ENCODE measurements at regions not wholly inside any gene's neighbourhood (a gene's known extent, or its start where the extent isn't known, plus 50 kb on each side); places are given as distances from the start of the nearest gene placed in this dataset.

- no peaks in the 10 kb centered on the region for H3K4me1 ChIP-seq
- WGBS, 2 donors: 87 to 89% methylated on average over 5 of the region's 5 CpGs
- H3K9me3 ChIP-seq: no peaks in the 10 kb centered on the region
- no peak for TF ChIP-seq EP300 (IDR thresholded peaks at IDR 0.05)
- TF ChIP-seq CTCF (IDR thresholded peaks at IDR 0.05): no peak
- no peak for TF ChIP-seq POLR2AphosphoS5 (IDR thresholded peaks at IDR 0.05)
- no peak for TF ChIP-seq POLR2A (IDR thresholded peaks at IDR 0.05)
- no peak for DNase-seq
- H3K4me3 ChIP-seq: no peak overlapping the region
- no peak overlapping the region for H3K27ac ChIP-seq
- H3K36me3 ChIP-seq: no peaks in the 10 kb centered on the region
- H3K27me3 ChIP-seq: no peaks in the 10 kb centered on the region
- no peak for ATAC-seq (ENCODE audit: low FRiP score in 2 of 2)
Observed at GRCh38 chr15:39215015-39215414, 365.9 kb upstream of the THBS1 start.

- Histone ChIP-seq H3K36me3 (no peaks in the 10 kb centered on the region), H3K27ac (no peak overlapping the region), H3K27me3 (no peaks in the 10 kb centered on the region), H3K4me3 (no peak overlapping the region), H3K9me3 (no peaks in the 10 kb centered on the region), H3K4me1 (no peaks in the 10 kb centered on the region)
- no peak for DNase-seq
- TF ChIP-seq POLR2A (IDR thresholded peaks at IDR 0.05) (no peak), CTCF (IDR thresholded peaks at IDR 0.05) (no peak), POLR2AphosphoS5 (IDR thresholded peaks at IDR 0.05) (no peak), EP300 (IDR thresholded peaks at IDR 0.05) (no peak)
- ATAC-seq (ENCODE audit: low FRiP score in 2 of 2): no peak
- WGBS, 2 donors: 89% methylated on average over 3 of the region's 3 CpGs
Observed at GRCh38 chr15:39216816-39217215, 364.1 kb upstream of the THBS1 start.

- 51 to 62% methylated on average over 1 of the region's 1 CpG for WGBS, 2 donors
- H3K27me3 ChIP-seq: no peaks in the 10 kb centered on the region
- ATAC-seq (ENCODE audit: low FRiP score in 2 of 2) (no peak), DNase-seq (no peak)
- no peaks in the 10 kb centered on the region for H3K9me3 ChIP-seq
- no peak overlapping the region for H3K27ac ChIP-seq
- no peaks in the 10 kb centered on the region for H3K36me3 ChIP-seq
- no peaks in the 10 kb centered on the region for H3K4me1 ChIP-seq
- no peak overlapping the region for H3K4me3 ChIP-seq
- no peak for TF ChIP-seq POLR2A (IDR thresholded peaks at IDR 0.05)
- no peak for TF ChIP-seq EP300 (IDR thresholded peaks at IDR 0.05)
- TF ChIP-seq CTCF (IDR thresholded peaks at IDR 0.05): no peak
- TF ChIP-seq POLR2AphosphoS5 (IDR thresholded peaks at IDR 0.05): no peak
Observed at GRCh38 chr15:39219608-39220007, 361.3 kb upstream of the THBS1 start.

- Histone ChIP-seq H3K4me3 (no peak overlapping the region), H3K9me3 (no peaks in the 10 kb centered on the region), H3K27ac (no peak overlapping the region), H3K27me3 (no peaks in the 10 kb centered on the region), H3K36me3 (no peaks in the 10 kb centered on the region), H3K4me1 (peaks cover 5 to 7% (median 6%) of the 10 kb centered on the region in 4 donors)
- ATAC-seq (ENCODE audit: low FRiP score in 2 of 2): no peak
- 66 to 90% methylated on average over 2 of the region's 2 CpGs for WGBS, 2 donors
- no peak for DNase-seq
- no peak for TF ChIP-seq POLR2A (IDR thresholded peaks at IDR 0.05)
- TF ChIP-seq CTCF (IDR thresholded peaks at IDR 0.05): no peak
- TF ChIP-seq EP300 (IDR thresholded peaks at IDR 0.05): no peak
- no peak for TF ChIP-seq POLR2AphosphoS5 (IDR thresholded peaks at IDR 0.05)
Observed at GRCh38 chr15:39226169-39226937, 354.5 kb upstream of the THBS1 start.

- no peak for ATAC-seq (ENCODE audit: low FRiP score in 2 of 2)
- Histone ChIP-seq H3K36me3 (no peaks in the 10 kb centered on the region), H3K27me3 (no peaks in the 10 kb centered on the region), H3K9me3 (no peaks in the 10 kb centered on the region), H3K27ac (no peak overlapping the region), H3K4me3 (no peak overlapping the region), H3K4me1 (peaks cover 5 to 7% (median 6%) of the 10 kb centered on the region in 4 donors)
- no peak for DNase-seq
- WGBS, 2 donors: 86 to 100% methylated on average over 1 of the region's 1 CpG
- TF ChIP-seq EP300 (IDR thresholded peaks at IDR 0.05): no peak
- TF ChIP-seq CTCF (IDR thresholded peaks at IDR 0.05): no peak
- TF ChIP-seq POLR2A (IDR thresholded peaks at IDR 0.05): no peak
- no peak for TF ChIP-seq POLR2AphosphoS5 (IDR thresholded peaks at IDR 0.05)
Observed at GRCh38 chr15:39227001-39227400, 353.9 kb upstream of the THBS1 start.
